A673 (cell line): ENCODE measurements at regions not wholly inside any gene's neighbourhood (a gene's known extent, or its start where the extent isn't known, plus 50 kb on each side); places are given as distances from the start of the nearest gene placed in this dataset.
A peak's percentile ranks its signal among the peaks of the same experiment; 100 is the strongest.

ENCODE experiments used
- BruUV-seq: library from RNA; stranded (reverse); fragments of 400-500 nt; replicated peaks from 2 replicates; lab custom pipeline; 2021; lab: Mats Ljungman, UMichigan
- CTCF ChIA-PET: fragments of 300-600 bp; sonication (Branson Sonifier 250); formaldehyde crosslinking; loops from one replicate; lab custom pipeline; 2022; ENCODE audit warnings: antibody characterized with exemption; lab: Charles Lee
- POLR2A ChIA-PET: fragments of 300-600 bp; sonication (Branson Sonifier 250); formaldehyde crosslinking; loops from one replicate; lab custom pipeline; 2022; ENCODE audit warnings: antibody characterized with exemption; ENCODE audit not compliant: low non-redundant PET; lab: Charles Lee
- DNase-seq: peaks from one replicate; pipeline ENCODE4 v3.0.0-alpha.2; 2015; ENCODE audit warnings: low spot score
- H3K27ac ChIP-seq: fragments of 200-600 bp; sonication (generic); 2 replicates; pipeline ENCODE4 v1.5.1; 2016; ENCODE audit warnings: mixed run types, low read depth, mild to moderate bottlenecking, mixed read lengths, antibody characterized with exemption, low read length; ENCODE audit not compliant: poor library complexity, severe bottlenecking
- H3K27me3 ChIP-seq: fragments of 200-600 bp; sonication (generic); replicated peaks from 2 replicates; pipeline ENCODE4 v1.6.1; 2017; ENCODE audit warnings: mixed run types, low read depth, mild to moderate bottlenecking, mixed read lengths, antibody characterized with exemption, low read length; ENCODE audit not compliant: insufficient read depth, poor library complexity
- H3K36me3 ChIP-seq: fragments of 200-600 bp; sonication (generic); 2 replicates; pipeline ENCODE4 v1.6.1; 2016; ENCODE audit warnings: mixed run types, mild to moderate bottlenecking, mixed read lengths, antibody characterized with exemption, low read length; ENCODE audit not compliant: insufficient read depth, poor library complexity, severe bottlenecking
- H3K4me1 ChIP-seq: fragments of 200-600 bp; sonication (generic); 2 replicates; pipeline ENCODE4 v1.6.1; 2017; ENCODE audit warnings: mixed run types, mild to moderate bottlenecking, mixed read lengths, antibody characterized with exemption, low read length; ENCODE audit not compliant: insufficient read depth, poor library complexity, severe bottlenecking
- H3K4me3 ChIP-seq: fragments of 200-600 bp; sonication (generic); 2 replicates; pipeline ENCODE4 v1.5.1; 2016; ENCODE audit warnings: low read depth, mixed run types, mild to moderate bottlenecking, mixed read lengths, low read length; ENCODE audit not compliant: poor library complexity, severe bottlenecking
- H3K9me3 ChIP-seq: fragments of 200-600 bp; sonication (generic); 2 replicates; pipeline ENCODE4 v1.6.1; 2016; ENCODE audit warnings: mixed run types, low read depth, mild to moderate bottlenecking, mixed read lengths, antibody characterized with exemption, low read length; ENCODE audit not compliant: poor library complexity, severe bottlenecking
- EZH2 ChIP-seq: fragments of 200-600 bp; sonication (generic); IDR thresholded peaks from 2 replicates; pipeline ENCODE4 v1.6.1; 2017; ENCODE audit warnings: borderline replicate concordance, low read depth, mild to moderate bottlenecking, mixed read lengths, antibody characterized with exemption, low read length; ENCODE audit not compliant: poor library complexity, severe bottlenecking
- intact Hi-C: fragments of 100-400 bp; cut with micrococcal nuclease; formaldehyde crosslinking; loops from one replicate; pipeline ENCODE4 v1.10.0; 2022; ENCODE audit not compliant: unreplicated experiment
- TF ChIP-seq, protein P1 (sequence below): fragments of 300-800, 200-600 bp; sonication (generic); conservative IDR thresholded peaks from 2 replicates; pipeline ENCODE4 v1.5.1; 2017; ENCODE audit warnings: low read depth, mild to moderate bottlenecking, antibody characterized with exemption, low read length, moderate library complexity, mixed read lengths

DNA sequence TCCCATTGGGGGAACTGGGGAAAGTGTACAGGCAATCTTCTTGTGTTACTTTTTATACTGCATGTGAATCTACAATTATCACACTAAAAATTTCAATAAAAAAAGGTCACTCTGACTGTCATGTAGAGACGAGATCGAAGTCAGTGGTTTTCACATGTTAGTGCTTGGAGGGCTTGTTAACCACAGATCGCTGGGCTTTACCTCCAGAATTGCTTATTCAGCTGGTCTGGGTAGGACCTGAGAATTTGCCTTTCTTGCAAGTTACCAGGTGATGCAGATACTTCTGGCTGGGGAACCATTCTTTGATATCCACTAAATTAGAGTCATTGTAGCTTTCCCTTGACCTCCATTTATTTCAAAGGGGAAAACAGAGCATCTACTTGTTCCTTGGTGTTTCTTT lies 62.8 kb upstream of the SLC38A4 start:
- Histone ChIP-seq H3K4me1 (no peaks in the 10 kb centered on the region), H3K9me3 (no peaks in the 10 kb centered on the region), H3K4me3 (no peak overlapping the region), H3K36me3 (no peaks in the 10 kb centered on the region), H3K27ac (no peak overlapping the region), H3K27me3 (no peaks in the 10 kb centered on the region)
- ChIA-PET CTCF (no interaction called here), POLR2A (no interaction called here)
- TF ChIP-seq EZH2: no peak
- TF ChIP-seq, protein P1, sequence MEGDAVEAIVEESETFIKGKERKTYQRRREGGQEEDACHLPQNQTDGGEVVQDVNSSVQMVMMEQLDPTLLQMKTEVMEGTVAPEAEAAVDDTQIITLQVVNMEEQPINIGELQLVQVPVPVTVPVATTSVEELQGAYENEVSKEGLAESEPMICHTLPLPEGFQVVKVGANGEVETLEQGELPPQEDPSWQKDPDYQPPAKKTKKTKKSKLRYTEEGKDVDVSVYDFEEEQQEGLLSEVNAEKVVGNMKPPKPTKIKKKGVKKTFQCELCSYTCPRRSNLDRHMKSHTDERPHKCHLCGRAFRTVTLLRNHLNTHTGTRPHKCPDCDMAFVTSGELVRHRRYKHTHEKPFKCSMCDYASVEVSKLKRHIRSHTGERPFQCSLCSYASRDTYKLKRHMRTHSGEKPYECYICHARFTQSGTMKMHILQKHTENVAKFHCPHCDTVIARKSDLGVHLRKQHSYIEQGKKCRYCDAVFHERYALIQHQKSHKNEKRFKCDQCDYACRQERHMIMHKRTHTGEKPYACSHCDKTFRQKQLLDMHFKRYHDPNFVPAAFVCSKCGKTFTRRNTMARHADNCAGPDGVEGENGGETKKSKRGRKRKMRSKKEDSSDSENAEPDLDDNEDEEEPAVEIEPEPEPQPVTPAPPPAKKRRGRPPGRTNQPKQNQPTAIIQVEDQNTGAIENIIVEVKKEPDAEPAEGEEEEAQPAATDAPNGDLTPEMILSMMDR: no peak
- BruUV-seq: no TSS peak
- DNase-seq: no peak
- intact Hi-C loops: no loop called here

DNA sequence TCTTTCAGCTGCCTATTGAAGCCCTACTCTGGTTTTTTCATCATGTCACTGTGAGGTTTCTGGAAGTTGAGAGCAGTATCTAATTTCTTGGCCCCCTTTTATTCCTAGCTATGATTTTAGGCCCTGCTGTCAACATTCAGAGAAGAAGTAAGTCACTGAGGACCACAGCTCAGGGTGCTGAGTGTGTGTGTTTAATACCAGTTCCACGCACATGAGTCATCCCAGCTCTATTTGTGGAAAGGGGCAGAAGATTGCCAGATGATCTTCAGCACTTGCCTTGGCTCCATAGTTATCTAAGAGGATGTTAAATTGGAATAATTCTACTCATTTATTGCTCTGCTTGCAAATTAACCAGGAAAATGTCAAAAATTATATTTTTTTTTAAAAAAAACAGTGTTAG lies 65.5 kb upstream of the SLC38A4 start:
- no peak overlapping the region for H3K27ac ChIP-seq
- ChIA-PET POLR2A (no interaction called here), CTCF (no interaction called here)
- TF ChIP-seq EZH2: no peak
- TF ChIP-seq, protein P1: no peak
- no peak overlapping the region for H3K4me3 ChIP-seq
- DNase-seq: peak; percentile 4
- no TSS peak for BruUV-seq
- H3K27me3 ChIP-seq: no peaks in the 10 kb centered on the region
- no peaks in the 10 kb centered on the region for H3K36me3 ChIP-seq
- intact Hi-C loops: no loop called here
- no peaks in the 10 kb centered on the region for H3K9me3 ChIP-seq
- no peaks in the 10 kb centered on the region for H3K4me1 ChIP-seq

DNA sequence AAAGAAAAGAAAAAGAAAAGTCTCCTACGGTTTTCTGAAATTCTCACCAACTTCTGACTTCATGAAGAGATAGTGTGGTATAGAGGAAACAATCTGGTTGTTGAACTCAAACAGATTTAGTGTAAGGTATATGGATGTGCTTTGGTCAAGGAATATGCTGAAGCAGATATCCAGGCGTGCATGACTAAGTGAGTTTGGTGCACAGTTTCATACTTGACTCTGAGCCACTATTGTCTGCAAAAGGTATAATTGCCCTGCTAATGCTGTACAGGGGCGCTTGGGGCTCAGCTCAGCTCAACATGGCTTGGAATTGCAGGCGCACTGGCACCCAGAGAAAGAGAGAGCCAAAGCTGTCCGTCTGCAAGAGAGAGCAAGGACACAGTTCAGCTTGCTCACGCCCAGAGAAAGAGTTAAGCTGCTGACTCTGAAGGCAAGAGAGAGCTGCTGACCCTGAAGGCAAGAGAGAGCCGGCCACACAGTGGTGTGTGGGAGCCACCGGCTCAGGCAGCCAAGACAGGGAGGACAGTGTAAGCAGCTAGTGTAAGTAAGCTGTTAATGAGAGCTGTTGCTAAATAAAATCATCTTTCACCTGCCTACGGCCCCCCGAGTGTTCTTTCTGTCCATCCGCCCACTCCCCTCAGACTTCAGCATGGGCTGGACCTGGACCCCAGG lies 66.4 kb upstream of the SLC38A4 start:
- Histone ChIP-seq H3K27ac (no peak overlapping the region), H3K9me3 (no peaks in the 10 kb centered on the region), H3K27me3 (no peaks in the 10 kb centered on the region), H3K36me3 (no peaks in the 10 kb centered on the region), H3K4me1 (no peaks in the 10 kb centered on the region), H3K4me3 (no peak overlapping the region)
- DNase-seq: no peak
- CTCF ChIA-PET: no interaction called here
- no TSS peak for BruUV-seq
- TF ChIP-seq, protein P1: no peak
- no peak for TF ChIP-seq EZH2
- POLR2A ChIA-PET: no interaction called here
- intact Hi-C loops: no loop called here
